Osteoblast (primary cell): ENCODE measurements at regions not wholly inside any gene's neighbourhood (a gene's known extent, or its start where the extent isn't known, plus 50 kb on each side); places are given as distances from the start of the nearest gene placed in this dataset.
A peak's percentile ranks its signal among the peaks of the same experiment; 100 is the strongest.

Experiments used
- DNase-seq: peaks from one replicate; pipeline ENCODE4 v3.0.0; 2011; ENCODE audit warnings: low spot score, mixed read lengths; ENCODE audit not compliant: insufficient read length; ENCODE audit errors: missing footprints
- H2AFZ ChIP-seq: 2 replicates; pipeline ENCODE4 v1.6.0; 2011; ENCODE audit warnings: mild to moderate bottlenecking, low read length
- H3K27ac ChIP-seq: 2 replicates; pipeline ENCODE4 v1.5.1; 2011; ENCODE audit warnings: mild to moderate bottlenecking, low read depth, low read length, moderate library complexity
- H3K27me3 ChIP-seq: 2 replicates; pipeline ENCODE4 v1.6.0; 2012; ENCODE audit warnings: mild to moderate bottlenecking, control low read depth, inconsistent platforms, low read length, moderate library complexity; ENCODE audit not compliant: insufficient read depth
- H3K36me3 ChIP-seq: 2 replicates; pipeline ENCODE4 v1.5.1; 2011; ENCODE audit warnings: mild to moderate bottlenecking, low read length, control low read depth, moderate library complexity; ENCODE audit not compliant: insufficient read depth
- H3K4me1 ChIP-seq: 2 replicates; pipeline ENCODE4 v1.5.1; 2011; ENCODE audit warnings: mild to moderate bottlenecking, low read length, control low read depth, moderate library complexity; ENCODE audit not compliant: insufficient read depth
- H3K4me2 ChIP-seq: 2 replicates; pipeline ENCODE4 v1.6.0; 2011; ENCODE audit warnings: mild to moderate bottlenecking, low read length; ENCODE audit not compliant: insufficient read depth
- H3K4me3 ChIP-seq: fragments of 200-600 bp; sonication (generic); 3 replicates; pipeline ENCODE4 v1.5.1; 2012; ENCODE audit warnings: mild to moderate bottlenecking, low read length, inconsistent platforms; ENCODE audit not compliant: insufficient read depth
- H3K79me2 ChIP-seq: 2 replicates; pipeline ENCODE4 v1.6.0; 2012; ENCODE audit warnings: mild to moderate bottlenecking, low read length, control low read depth, inconsistent platforms; ENCODE audit not compliant: insufficient read depth
- H3K9me3 ChIP-seq: 2 replicates; pipeline ENCODE4 v1.5.1; 2011; ENCODE audit warnings: low read depth, low read length, control low read depth
- H4K20me1 ChIP-seq: 2 replicates; pipeline ENCODE4 v1.6.0; 2012; ENCODE audit warnings: mild to moderate bottlenecking, low read length, control low read depth; ENCODE audit not compliant: insufficient read depth
- CTCF ChIP-seq: IDR thresholded peaks from 2 replicates; pipeline ENCODE4 v1.5.1; 2011; ENCODE audit warnings: mild to moderate bottlenecking, low read depth, low read length, moderate library complexity; ENCODE audit errors: extremely low read depth

- no peak for DNase-seq
- H3K27ac ChIP-seq, result no peak overlapping the region
- H3K4me3 ChIP-seq, result no peak overlapping the region
- no peaks in the 10 kb centered on the region for H3K79me2 ChIP-seq
- H3K36me3 ChIP-seq, result no peaks in the 10 kb centered on the region
- TF ChIP-seq CTCF, result no peak
- no peaks in the 10 kb centered on the region for H4K20me1 ChIP-seq
- H3K4me2 ChIP-seq, result no peak overlapping the region
- H2AFZ ChIP-seq, result no peak overlapping the region
- peaks cover 13% of the 10 kb centered on the region for H3K4me1 ChIP-seq
- H3K27me3 ChIP-seq, result no peaks in the 10 kb centered on the region
- no peaks in the 10 kb centered on the region for H3K9me3 ChIP-seq
Measured at GRCh38 chr7:91559947-91560346, 295.7 kb downstream of the FZD1 start.

- Histone ChIP-seq H3K9me3 (no peaks in the 10 kb centered on the region), H3K4me3 (no peak overlapping the region), H3K79me2 (no peaks in the 10 kb centered on the region), H2AFZ (no peak overlapping the region), H3K27me3 (no peaks in the 10 kb centered on the region), H3K36me3 (no peaks in the 10 kb centered on the region), H3K27ac (no peak overlapping the region), H3K4me1 (no peaks in the 10 kb centered on the region), H4K20me1 (no peaks in the 10 kb centered on the region), H3K4me2 (no peak overlapping the region)
- no peak for DNase-seq
- TF ChIP-seq CTCF, result no peak
Measured at GRCh38 chr7:91564101-91564500, 299.9 kb downstream of the FZD1 start.

- no peak overlapping the region for H3K27ac ChIP-seq
- no peaks in the 10 kb centered on the region for H3K27me3 ChIP-seq
- H4K20me1 ChIP-seq, result no peaks in the 10 kb centered on the region
- no peaks in the 10 kb centered on the region for H3K4me1 ChIP-seq
- DNase-seq, result no peak
- TF ChIP-seq CTCF, result no peak
- no peak overlapping the region for H3K4me2 ChIP-seq
- no peak overlapping the region for H2AFZ ChIP-seq
- H3K79me2 ChIP-seq, result no peaks in the 10 kb centered on the region
- no peak overlapping the region for H3K4me3 ChIP-seq
- no peaks in the 10 kb centered on the region for H3K36me3 ChIP-seq
- H3K9me3 ChIP-seq, result no peaks in the 10 kb centered on the region
Measured at GRCh38 chr7:91564541-91564940, 300.3 kb downstream of the FZD1 start.

DNA sequence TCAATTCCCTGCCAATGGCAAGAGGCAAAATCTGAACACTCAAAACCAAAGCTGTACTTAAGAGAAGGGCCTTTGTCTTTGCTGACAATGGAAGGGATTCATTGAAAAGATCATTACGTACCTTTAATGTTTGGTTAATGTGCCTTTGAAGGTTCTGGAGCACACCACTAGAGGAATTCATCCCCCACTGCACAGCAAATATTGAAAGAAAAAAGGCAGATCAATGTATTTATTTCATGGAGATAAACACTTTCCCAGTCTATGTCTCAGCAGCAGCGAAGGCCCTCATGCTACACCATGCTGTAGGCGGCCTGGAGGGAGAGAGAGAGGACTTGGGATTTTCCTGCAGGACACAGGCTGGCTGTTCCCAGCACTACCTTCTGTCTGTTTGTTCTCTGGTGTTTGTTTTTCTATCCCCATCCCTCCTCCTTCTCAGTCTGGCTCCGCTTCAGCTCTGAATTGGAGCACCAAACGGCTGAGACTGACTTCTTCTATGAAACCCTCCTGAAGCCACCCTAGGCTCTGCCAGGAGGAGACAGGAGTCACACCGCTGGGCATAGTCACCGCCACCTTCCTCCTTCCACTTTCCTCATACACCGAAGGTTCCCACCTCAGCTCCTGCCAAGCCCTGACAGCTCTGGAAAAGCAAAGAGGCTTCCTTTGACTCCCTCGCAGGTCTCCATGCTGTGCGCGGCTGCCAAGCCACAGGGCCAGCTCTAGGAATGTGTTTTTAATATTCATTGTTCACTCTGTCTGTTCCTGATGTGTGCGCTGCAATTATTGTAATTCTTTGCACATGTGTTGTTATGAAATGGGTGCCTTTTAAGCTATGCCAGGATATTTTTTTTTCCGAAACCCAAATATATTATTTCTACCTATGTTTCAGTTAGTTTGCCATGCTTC lies 301.5 kb downstream of the FZD1 start:
- Histone ChIP-seq H3K4me1 (no peaks in the 10 kb centered on the region), H3K4me2 (peak overlapping the region; percentile 8), H3K27me3 (no peaks in the 10 kb centered on the region), H2AFZ (peak overlapping the region; percentile 60), H4K20me1 (no peaks in the 10 kb centered on the region), H3K27ac (no peak overlapping the region), H3K9me3 (no peaks in the 10 kb centered on the region), H3K79me2 (no peaks in the 10 kb centered on the region), H3K4me3 (no peak overlapping the region), H3K36me3 (no peaks in the 10 kb centered on the region)
- no peak for DNase-seq
- TF ChIP-seq CTCF, result no peak
